ENCODE measurements at regions not wholly inside any gene's neighbourhood (a gene's known extent, or its start where the extent isn't known, plus 50 kb on each side); places are given as distances from the start of the nearest gene placed in this dataset.

- no peak for TF ChIP-seq ZNF274 (IDR thresholded peaks at IDR 0.05; ENCODE audit: low read depth, low read length)
- no peak for TF ChIP-seq YY1 (IDR thresholded peaks at IDR 0.05; ENCODE audit: insufficient read depth, insufficient read length)
These were observed 65.2 kb downstream of the DMRT2 start for GRCh38 chr9:1115370-1115769.

All from NT2/D1 (cell line).